LoVo (cell line): ENCODE measurements at regions not wholly inside any gene's neighbourhood (a gene's known extent, or its start where the extent isn't known, plus 50 kb on each side); places are given as distances from the start of the nearest gene placed in this dataset.

ENCODE experiments used
- DNase-seq: peaks from one replicate; pipeline ENCODE4 v3.0.0-alpha.2; 2016; ENCODE audit warnings: low spot score

- peak; percentile 2 for DNase-seq
Observed at GRCh38 chr3:124409650-124410275, 320.5 kb upstream of the UMPS start.

DNA sequence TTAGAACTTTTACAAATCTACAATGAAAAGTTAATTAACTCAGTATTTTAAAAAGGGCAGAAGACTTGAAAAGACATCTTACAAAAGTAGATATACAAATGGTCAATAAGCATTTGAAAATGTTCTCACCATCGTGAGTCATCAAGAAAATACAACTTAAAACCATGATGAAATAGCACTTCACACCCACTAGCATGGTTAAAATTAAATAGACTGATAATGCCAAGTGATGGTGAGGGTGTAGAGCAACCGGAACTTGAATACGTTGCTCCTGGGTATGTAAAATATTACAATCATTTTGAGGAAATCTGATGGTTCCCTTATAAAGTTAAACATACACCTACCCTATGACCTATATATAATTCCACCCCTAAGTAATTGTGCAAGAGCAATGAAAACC lies 319.8 kb upstream of the UMPS start:
- DNase-seq = no peak

- DNase-seq = no peak
Observed at GRCh38 chr3:124411728-124412127, 318.5 kb upstream of the UMPS start.

DNA sequence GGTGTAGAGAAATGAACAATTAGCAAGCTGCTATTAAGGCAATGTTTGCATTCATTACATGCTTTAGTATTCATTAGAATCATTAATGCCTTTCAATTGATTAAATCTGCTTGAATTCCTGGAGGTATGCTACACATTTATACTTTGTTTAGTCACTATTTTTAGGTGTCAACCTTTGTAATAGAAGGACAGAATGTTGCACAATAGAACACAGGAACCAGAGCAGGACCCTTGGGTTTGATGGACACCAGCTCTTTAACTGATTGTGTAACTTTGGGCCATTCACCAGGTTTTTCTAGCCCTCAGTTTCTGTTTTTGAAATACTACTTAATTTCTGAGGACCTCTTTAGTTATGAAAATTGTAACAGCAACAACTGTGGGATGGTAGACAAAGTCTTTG lies 317.6 kb upstream of the UMPS start:
- no peak for DNase-seq

DNA sequence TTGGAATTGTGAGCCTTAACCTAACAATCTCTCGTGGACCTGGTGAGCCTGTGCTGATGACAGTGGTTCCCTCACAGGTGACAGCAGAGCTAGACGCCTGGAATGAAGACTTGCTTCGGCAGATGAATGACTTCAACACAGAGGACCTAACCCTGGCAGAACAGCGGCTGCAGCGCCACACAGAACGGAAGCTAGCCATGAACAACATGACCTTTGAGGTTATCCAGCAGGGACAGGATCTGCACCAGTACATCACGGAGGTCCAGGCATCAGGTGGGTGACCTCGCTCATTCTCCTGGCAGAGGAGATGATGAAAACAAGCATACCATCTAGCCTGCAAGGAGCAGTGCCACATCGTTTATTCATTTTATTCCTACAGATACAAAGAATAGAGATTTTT lies 316.9 kb upstream of the UMPS start:
- no peak for DNase-seq

GRCh38 chr3:124413989-124414598 lies 316.2 kb upstream of the UMPS start:
- no peak for DNase-seq

GRCh38 chr3:124415446-124415960 lies 314.7 kb upstream of the UMPS start:
- no peak for DNase-seq

GRCh38 chr3:124419303-124419702 lies 310.9 kb upstream of the UMPS start:
- no peak for DNase-seq

- no peak for DNase-seq
Observed at GRCh38 chr3:124420392-124420791, 309.9 kb upstream of the UMPS start.

GRCh38 chr3:124422805-124423204 lies 307.4 kb upstream of the UMPS start:
- no peak for DNase-seq

- no peak for DNase-seq
Observed at GRCh38 chr3:124424396-124424795, 305.9 kb upstream of the UMPS start.

GRCh38 chr3:124425972-124426371 lies 304.3 kb upstream of the UMPS start:
- DNase-seq = no peak

DNA sequence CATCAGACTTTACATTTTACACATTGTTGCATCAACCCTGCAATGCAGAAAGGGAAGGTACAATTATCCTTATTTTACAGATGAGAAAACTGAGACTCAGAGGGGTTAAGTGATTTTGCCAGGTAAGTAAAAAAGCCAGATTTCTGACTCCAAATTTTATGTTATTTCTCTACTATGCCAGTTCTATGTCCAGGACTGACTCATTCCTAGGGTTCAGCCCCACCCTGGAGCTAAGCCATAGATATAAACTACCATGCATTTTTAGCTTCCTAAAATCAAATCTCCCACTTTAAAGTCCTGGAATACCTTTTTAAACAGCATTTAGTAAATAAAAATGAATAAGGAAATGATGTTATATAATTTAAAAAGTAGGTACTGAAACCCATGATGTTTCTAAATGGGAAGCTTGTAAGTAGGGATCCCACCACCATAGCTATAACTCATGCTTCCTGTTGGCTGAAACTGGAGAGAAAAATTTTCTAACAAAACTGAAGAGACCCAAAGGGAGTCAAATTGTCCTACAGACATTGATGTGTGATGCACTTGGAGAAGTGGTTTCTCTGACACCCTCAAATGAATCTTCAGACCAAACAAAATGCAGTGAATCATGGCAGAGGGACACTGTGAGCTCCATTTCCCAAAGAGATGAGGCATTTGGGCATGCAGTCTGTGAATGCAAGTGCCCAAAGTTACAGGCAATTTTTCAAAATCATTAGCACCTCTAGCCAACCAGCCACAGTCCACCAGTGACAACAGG lies 301.7 kb upstream of the UMPS start:
- no peak for DNase-seq

GRCh38 chr3:124429129-124429815 lies 301.0 kb upstream of the UMPS start:
- DNase-seq = peak; percentile 65

DNA sequence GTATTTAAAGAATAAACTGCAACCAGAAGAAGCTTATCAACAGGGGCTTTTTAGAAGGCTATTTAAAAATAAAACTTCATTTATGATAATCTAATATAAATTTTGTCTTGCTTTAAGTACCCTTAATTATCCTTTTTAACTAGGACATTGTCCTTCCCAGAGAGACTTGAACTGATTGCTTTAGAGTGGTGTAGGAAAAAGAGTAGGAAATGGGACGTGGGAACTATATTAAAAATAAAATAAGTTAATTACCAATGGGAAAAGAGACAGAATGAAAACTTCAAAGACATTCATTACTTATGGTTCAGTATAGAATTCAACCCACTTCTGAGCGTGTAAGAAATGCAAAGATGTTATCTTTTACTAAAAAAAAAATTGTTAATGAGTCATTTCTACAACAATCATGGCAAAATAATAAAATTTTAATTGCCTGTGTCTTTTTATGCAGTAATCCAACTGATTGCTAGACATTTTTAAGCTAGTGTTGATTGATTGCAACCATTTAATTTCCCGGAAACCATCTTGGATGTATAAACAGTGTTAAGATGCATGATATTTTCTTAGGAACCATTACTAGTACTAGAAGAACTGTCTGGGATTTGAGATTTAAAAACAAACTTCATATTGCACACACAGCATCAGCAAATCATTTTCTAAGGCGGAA lies 298.8 kb upstream of the UMPS start:
- no peak for DNase-seq

DNA sequence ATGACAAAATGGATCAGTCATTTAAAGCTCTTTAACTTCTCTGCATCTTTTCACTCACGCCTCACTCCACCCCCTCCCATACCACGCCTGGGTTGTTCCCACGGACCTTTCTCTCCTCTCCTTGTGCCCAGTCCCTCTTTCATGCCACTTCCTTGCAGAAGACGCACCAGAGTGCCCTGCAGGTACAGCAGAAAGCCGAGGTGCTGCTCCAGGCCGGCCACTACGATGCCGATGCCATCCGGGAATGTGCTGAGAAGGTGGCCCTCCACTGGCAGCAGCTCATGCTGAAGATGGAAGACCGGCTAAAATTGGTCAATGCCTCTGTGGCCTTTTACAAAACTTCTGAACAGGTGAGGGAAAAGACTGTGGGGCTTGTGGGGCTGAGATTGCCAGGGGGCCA lies 296.1 kb upstream of the UMPS start:
- no peak for DNase-seq

GRCh38 chr3:124435467-124435866 lies 294.8 kb upstream of the UMPS start:
- DNase-seq = no peak

- no peak for DNase-seq
Observed at GRCh38 chr3:124438813-124439212, 291.4 kb upstream of the UMPS start.

GRCh38 chr3:124439603-124440002 lies 290.6 kb upstream of the UMPS start:
- DNase-seq = no peak

DNA sequence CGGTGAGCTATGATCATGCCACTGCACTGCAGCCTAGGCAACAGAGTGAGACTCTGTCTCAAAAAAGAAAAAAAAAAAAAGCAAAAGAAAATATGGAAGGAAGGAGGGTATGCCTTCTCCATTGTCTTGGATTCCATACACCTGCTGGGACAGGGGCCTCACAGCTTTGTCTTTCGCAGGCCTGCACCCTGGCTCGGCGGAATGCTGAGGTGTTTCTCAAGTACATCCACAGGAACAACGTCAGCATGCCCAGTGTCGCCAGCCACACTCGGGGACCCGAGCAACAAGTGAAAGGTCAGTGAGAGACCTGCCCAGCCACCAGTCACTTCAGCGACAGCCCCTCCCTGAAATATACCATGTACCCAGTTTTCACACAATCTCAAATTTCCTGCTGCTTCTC lies 288.5 kb upstream of the UMPS start:
- DNase-seq = no peak

GRCh38 chr3:124442463-124442862 lies 287.8 kb upstream of the UMPS start:
- no peak for DNase-seq

GRCh38 chr3:124443446-124443845 lies 286.8 kb upstream of the UMPS start:
- DNase-seq = no peak
